Vagina (tissue), 2 donors: ENCODE measurements at regions not wholly inside any gene's neighbourhood (a gene's known extent, or its start where the extent isn't known, plus 50 kb on each side); places are given as distances from the start of the nearest gene placed in this dataset.

Experiments used
- CTCF ChIP-seq, 3 experiments: fragments of 450-650 bp in 2 of 3; fragments of 200-600 bp in 1 of 3; sonication (generic) in 1 of 3; IDR thresholded peaks; one replicate each; pipeline ENCODE4 v1.5.1; 2017 to 2019; ENCODE audit warnings: antibody characterized with exemption in 3 of 3, mild to moderate bottlenecking in 2 of 3, moderate library complexity in 2 of 3
- POLR2A ChIP-seq, 2 donors: fragments of 450-650 bp; IDR thresholded peaks; one replicate each; pipeline ENCODE4 v1.6.1; 2017; ENCODE audit warnings: antibody characterized with exemption in 2 of 2, mild to moderate bottlenecking in 2 of 2, moderate library complexity in 2 of 2
- POLR2AphosphoS5 ChIP-seq, 2 donors: sonication (generic); formaldehyde crosslinking; IDR thresholded peaks; one replicate each; pipeline ENCODE4 v1.9.0; 2017; ENCODE audit warnings: antibody characterized with exemption in 2 of 2, mild to moderate bottlenecking in 2 of 2, low read depth in 1 of 2; ENCODE audit not compliant: insufficient read depth in 1 of 2

- TF ChIP-seq CTCF (IDR thresholded peaks at IDR 0.05) (no peak), POLR2A (IDR thresholded peaks at IDR 0.05) (no peak), POLR2AphosphoS5 (IDR thresholded peaks at IDR 0.05; ENCODE audit: insufficient read depth in 1 of 2, low read depth in 1 of 2) (no peak)
Measured at GRCh38 chr11:92149996-92150395, 74.6 kb upstream of the FAT3 start.
